ENCODE measurements at regions not wholly inside any gene's neighbourhood (a gene's known extent, or its start where the extent isn't known, plus 50 kb on each side); places are given as distances from the start of the nearest gene placed in this dataset.
"Not testable (repeated sequence)": the region's sequence is repeated elsewhere in the genome, so short reads cannot be mapped to it uniquely, and the experiment has no call there.

- DNase-seq = no peak
Measured at GRCh38 chr2:173673640-173674039, 291.5 kb downstream of the SP3 start.

DNA sequence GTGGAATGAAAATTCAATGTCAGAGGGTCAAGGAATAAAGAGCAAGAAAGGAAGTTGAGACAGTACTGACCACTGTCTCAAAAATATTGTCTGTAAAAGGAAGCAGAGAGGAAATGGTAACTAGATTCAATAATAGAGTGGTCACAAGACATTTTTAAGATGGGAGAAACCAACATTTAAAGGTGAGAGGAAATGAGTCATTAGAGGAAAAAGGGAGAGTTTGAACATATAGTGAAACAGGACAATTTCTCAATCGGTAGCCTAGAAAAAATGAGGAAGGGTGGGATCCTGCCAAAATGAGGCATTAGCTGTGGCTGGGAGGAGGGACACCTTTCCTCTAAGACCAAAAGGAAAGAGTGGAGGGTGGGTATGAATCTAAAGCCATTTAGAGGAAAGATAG, 288.5 kb downstream of the SP3 start:
- no peak for DNase-seq

DNA sequence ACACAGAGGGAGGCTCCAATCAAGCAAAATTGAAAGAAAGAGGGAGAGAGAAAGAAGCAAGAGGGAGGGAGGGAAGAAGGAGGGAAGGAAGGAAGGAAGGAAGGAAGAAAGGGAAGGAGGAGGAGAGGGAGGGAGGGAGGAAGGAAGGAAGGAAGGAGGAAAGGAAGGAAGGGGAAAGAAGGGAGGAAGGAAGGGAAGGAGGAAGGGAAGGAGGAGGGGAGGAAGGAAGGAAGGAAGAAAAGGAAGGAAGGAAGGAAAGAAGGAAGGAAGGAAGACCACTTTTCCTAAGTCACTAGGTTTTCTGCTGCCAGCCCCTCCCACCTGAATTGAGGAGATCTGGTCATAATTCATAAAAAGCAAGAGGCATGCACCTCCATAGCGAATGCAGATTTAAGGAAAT, 287.0 kb downstream of the SP3 start:
- no peak for DNase-seq

DNA sequence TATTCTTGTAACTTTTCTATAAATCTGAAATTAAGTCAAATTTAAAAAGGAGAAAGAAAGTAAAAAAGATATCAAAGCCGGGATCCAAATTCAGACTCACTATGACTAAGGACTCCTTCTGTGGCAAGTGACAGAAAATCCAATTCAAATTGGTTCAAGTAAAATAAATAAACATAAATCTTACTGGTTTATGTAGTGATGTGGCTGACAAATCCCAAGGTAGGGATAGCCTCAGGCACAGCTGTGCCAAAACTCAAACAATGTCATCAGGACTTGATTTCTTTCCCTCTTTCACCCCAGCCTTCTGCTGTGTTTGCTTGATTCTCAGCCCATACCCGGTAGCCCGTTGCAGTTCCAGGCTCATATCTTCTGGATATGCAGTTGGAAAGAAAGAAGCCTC, 284.6 kb downstream of the SP3 start:
- DNase-seq = no peak

- no peak for DNase-seq
Measured at GRCh38 chr2:173681881-173682650, 283.1 kb downstream of the SP3 start.

- no peak for DNase-seq
Measured at GRCh38 chr2:173684896-173685459, 280.2 kb downstream of the SP3 start.

GRCh38 chr2:173690349-173690748, 274.8 kb downstream of the SP3 start:
- no peak for DNase-seq

DNA sequence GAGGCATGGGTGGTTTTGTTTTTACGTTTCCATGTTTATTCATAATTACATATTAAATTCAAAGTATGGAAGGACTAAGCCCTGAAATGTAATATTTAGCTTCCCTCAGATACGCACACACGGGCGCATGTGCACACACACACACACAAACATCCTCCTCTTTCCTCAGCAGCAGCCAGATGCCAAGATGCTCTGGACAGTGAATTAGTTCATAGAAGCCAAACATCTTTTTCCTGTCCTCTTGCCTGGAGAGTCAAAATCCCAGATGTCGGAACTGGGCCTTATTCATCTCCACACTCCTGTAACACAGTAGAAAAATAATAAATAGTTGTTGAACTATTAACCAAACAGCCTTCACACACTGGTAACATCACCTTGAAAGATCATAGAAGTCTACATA, 273.1 kb downstream of the SP3 start:
- no peak for DNase-seq

- no peak for DNase-seq
Measured at GRCh38 chr2:173693044-173693589, 272.1 kb downstream of the SP3 start.

- no peak for DNase-seq
Measured at GRCh38 chr2:173696274-173696673, 268.9 kb downstream of the SP3 start.

GRCh38 chr2:173697929-173698328, 267.2 kb downstream of the SP3 start:
- no peak for DNase-seq

DNA sequence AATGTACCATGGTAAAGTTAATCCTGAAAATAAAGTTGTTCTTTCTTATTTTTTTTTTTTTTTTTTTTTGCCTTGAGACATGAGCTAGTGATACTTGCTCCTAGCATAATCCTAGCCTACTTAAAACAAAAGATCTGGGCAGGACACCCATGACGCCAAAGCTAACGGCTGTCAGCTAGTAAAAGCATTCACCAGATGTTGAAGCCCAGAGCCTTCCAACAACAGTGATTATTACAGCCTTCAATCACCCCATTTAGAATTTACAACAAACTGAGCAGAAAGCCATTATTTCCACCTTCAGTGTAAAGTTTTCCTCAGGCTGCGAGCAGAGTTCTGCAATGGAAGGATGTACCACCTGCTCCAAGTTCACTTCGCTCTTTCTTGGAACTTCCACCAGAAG, 259.5 kb downstream of the SP3 start:
- DNase-seq = no peak

GRCh38 chr2:173706936-173707335, 258.2 kb downstream of the SP3 start:
- no peak for DNase-seq

DNA sequence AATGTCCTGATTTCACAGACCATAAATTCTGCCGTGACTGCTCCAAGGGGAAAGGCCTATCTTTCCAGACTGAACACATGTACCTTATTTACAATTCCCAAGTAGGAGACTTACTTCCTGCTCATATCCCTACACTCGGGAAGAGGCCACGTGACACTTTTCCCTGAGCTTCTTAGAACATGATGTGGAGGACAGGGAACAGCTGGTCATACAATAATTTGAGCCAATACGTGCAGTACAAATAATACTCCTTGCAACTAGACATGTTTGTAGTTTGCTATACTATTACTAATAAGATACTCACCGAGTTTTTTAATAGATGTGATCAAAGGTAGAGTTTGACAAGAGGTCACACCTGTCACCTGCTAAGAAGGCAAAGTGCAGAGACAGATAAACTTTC, 256.4 kb downstream of the SP3 start:
- DNase-seq = no peak

GRCh38 chr2:173711816-173712215, 253.4 kb downstream of the SP3 start:
- no peak for DNase-seq

GRCh38 chr2:173713904-173714555, 251.1 kb downstream of the SP3 start:
- no peak for DNase-seq

DNA sequence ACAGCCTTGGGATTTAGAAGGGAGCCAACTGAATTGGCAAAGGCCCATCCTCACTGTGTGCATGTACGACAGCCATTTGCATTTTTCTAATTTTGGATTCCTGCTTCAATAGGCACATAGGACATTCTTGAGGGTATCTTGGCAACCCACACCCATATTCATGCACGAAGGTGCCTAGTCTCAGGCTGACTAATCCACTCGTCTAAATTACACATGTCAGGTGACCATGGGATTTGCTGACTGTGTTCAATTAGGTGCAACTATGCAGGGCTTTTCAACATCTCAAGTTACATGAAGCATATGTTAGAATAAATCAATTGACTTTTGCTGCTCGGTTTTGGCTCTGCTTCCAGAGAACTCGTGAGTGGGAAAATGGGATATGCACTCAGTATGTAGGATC, 249.7 kb downstream of the SP3 start:
- DNase-seq = no peak

DNA sequence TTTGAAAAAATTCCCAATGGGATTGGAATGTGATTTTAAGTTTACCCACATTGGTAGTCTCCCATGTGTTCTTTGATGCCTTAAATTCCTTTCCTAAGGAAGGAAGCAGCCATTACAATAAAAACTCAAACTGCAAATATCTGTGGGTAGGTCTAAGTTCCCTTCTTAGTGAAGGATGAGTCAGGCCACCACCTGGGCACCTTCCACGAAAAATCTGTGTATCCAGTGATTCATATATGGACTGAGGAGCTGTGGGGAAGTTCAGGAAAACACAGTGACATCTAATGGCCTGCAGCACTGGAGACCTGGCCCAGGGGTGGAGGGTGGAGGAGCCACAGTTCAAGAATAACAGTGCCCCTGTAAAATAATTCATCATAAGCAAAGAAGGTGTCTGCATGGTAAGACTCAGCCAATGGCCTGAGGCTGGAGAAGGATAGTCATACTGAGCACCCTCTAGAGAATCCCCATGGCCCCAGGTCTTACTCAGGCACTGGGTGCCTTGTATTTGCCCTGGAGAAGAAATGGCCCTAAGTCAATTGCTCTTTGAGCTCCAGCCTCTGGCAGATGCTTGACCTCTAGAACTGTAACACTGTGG, 248.6 kb downstream of the SP3 start:
- no peak for DNase-seq

GRCh38 chr2:173719471-173719870, 245.7 kb downstream of the SP3 start:
- DNase-seq = no peak

DNA sequence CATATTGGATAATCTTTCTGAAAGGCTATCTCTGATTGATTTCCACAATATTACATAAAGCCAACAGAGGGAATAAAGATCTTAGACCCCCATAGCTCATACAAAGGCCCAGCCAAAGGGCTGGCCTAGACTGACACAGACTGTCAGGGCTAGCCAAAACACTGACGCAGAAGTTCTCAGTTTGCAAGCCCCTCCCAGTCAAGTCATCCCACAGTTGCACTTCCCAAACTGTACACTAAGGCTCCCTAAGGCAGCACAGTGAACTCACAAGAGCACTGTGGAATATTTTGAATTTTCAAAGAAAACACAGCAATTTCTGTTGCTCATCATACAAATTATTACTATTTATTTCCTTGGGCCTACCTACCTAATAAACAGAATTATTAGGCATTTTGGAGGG, 244.9 kb downstream of the SP3 start:
- no peak for DNase-seq

DNA sequence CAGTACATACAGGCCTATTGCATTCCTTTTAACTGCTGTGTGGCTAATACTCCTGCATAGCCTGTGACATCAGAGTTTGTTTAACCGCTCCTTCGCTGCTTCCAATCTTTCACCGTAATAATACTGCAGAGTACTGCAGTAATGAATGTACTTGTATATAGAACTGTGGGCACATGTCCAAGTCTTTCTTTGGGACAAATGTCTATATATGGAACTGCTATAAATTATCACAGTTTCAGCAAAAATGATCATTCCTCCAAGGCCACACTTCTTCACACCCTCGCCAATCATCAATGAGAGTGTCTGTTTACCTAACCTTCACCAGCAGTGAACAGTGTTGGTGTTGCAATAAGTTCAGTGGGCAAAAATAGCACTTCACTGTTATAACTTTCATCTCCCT, 230.4 kb downstream of the SP3 start:
- DNase-seq = no peak

DNA sequence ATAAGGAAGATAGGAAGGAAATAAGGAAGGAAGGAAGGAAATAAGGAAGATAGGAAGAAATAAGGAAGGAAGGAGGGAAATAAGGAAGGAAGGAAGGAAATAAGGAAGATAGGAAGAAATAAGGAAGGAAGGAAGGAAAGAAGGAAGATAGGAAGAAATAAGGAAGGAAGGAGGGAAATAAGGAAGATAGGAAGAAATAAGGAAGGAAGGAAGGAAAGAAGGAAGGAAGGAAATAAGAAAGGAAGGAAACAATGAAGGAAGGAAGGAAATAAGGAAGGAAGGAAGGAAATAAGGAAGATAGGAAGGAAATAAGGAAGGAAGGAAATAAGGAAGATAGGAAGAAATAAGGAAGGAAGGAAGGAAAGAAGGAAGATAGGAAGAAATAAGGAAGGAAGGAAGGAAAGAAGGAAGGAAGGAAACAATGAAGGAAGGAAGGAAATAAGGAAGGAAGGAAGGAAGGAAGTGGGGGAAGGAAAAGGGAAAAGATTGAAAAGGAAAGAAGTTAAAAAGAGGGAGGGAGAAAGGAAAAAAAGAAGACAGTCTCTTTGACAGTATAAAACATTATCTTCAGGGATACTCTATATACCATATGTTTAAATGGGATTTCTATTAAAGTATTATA, 227.1 kb downstream of the SP3 start:
- DNase-seq = not testable (repeated sequence)

- DNase-seq = no peak
Measured at GRCh38 chr2:173739006-173739405, 226.2 kb downstream of the SP3 start.
